ENCODE measurements at regions not wholly inside any gene's neighbourhood (a gene's known extent, or its start where the extent isn't known, plus 50 kb on each side); places are given as distances from the start of the nearest gene placed in this dataset.

DNA sequence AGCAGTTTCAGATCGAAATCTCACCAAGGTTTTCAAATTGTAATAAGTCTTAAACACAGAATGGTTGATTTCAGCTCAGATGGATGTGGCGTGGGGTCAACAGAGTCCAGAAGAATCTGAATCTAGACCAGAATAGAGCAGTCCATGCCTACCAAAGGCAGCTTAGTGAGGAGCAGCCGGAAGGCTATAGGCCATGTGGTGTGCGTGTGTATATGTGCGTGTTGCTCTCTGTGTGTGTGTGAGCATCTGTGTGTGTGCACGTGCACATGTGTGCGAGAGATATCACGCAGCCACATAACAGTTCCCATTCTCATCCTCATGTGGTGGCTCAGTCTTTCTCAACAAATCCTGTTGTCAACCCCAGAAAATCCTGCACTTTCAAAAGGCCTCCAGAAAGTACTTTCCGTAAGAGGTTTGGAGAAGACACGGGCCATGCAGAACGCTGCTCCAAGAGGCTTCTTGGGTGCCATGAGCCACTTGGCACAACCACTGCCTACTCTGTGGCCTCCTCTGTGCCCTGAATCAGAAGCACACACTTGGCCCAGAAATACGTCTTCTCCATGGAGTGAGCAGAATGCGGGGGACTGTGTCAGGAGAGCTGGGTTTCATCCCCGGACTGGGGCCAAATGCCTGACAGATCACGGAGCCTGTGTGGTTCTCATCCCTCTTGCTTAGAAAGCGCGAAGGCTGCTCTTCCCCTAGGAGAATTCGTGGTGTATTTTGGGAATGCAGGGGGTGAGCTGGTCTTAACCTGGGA lies 67.3 kb downstream of the ACKR3 start:
- WGBS (ENCODE audit: extremely low coverage, insufficient coverage, insufficient read length) = no CpG with 5 or more reads among the region's 18 CpGs
- Histone ChIP-seq H3K14ac (ENCODE audit: low read length) (peak overlapping the region; percentile 12), H3K9ac (ENCODE audit: low read length) (no peak overlapping the region), H4K91ac (ENCODE audit: low read depth, low read length) (no peak overlapping the region), H4K12ac (ENCODE audit: low read depth, low read length) (no peak overlapping the region), H2AFZ (ENCODE audit: insufficient read depth, low read length, poor library complexity) (no peak overlapping the region), H3K79me1 (ENCODE audit: low read length) (peaks cover 5% of the 10 kb centered on the region), H2BK12ac (ENCODE audit: low read length) (peak overlapping the region; percentile 51), H3K18ac (ENCODE audit: low read length) (no peak overlapping the region), H3K4me1 (ENCODE audit: control insufficient read depth in 1 of 2, insufficient read depth in 2 of 2, low read length in 2 of 2) (peaks cover 12 to 18% of the 10 kb centered on the region in 2 experiments), H2AK5ac (ENCODE audit: low read length) (peak overlapping the region; percentile 36), H3K4me2 (ENCODE audit: low read length) (no peak overlapping the region), H3K27me3 (ENCODE audit: insufficient read depth, low read length) (no peaks in the 10 kb centered on the region), H2BK5ac (ENCODE audit: low read depth, low read length, poor library complexity) (no peak overlapping the region), H3K23ac (ENCODE audit: low read length) (no peak overlapping the region), H3K27ac (ENCODE audit: low read depth, low read length) (no peak overlapping the region), H3K79me2 (ENCODE audit: control insufficient read depth, insufficient read depth, low read length, poor library complexity) (no peaks in the 10 kb centered on the region), H3K4ac (ENCODE audit: low read depth, low read length) (no peak overlapping the region), H4K8ac (ENCODE audit: low read depth, low read length) (no peak overlapping the region), H3K9me3 (ENCODE audit: insufficient read depth, low read depth, low read length) (peaks cover 10% of the 10 kb centered on the region), H3K36me3 (ENCODE audit: control insufficient read depth in 1 of 2, insufficient read depth in 2 of 2, low read length in 2 of 2) (no peaks in the 10 kb centered on the region), H2BK120ac (ENCODE audit: insufficient read depth, low read length, poor library complexity) (no peak overlapping the region), H3K4me3 (ENCODE audit: low read depth, low read length) (no peak overlapping the region)
- DNase-seq = no peak

DNA sequence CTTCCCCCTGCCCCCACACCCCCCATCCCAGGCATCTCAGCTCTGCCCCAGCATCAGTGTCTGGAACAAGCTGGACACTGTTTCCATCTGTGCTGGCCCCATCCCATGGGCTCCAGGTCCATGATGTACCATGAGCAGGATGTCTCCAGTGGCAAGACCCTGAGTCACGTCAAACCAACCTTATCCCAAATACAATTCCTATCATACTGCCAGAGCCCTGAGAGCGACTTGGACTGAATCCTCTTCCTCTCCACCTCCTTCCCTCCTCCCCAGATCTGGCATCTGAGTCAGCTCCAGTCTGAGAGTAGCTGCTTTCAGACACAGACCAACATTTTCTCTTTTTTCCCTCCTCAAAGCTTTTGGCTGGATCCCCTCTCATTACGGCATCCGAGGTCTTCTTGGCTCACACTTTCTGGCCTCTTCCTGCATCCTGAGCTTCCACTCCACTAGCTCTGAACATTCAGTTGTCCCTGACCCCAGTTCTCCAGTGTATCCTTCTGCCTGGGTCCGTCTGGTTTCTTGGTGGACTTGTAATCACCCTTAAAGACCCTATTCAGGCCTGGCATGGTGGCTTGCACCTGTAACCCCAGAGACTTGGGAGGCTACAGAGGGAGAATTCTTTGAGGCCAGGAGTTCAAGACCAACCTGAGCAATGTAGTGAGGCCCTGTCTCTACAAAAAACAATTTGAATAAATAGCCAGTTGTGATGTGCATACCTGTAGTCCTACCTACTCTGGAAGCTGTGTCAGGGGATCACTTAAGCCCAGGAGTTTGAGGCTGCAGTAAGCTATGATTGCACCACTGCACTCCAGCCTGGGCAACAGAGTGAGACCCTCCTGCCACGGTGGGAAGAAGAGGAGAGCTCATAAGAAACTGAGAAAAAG lies 68.3 kb downstream of the ACKR3 start:
- Histone ChIP-seq H3K79me2 (ENCODE audit: control insufficient read depth, insufficient read depth, low read length, poor library complexity) (no peaks in the 10 kb centered on the region), H3K14ac (ENCODE audit: low read length) (no peak overlapping the region), H4K91ac (ENCODE audit: low read depth, low read length) (peak overlapping the region; percentile 59), H4K12ac (ENCODE audit: low read depth, low read length) (no peak overlapping the region), H3K9ac (ENCODE audit: low read length) (no peak overlapping the region), H3K36me3 (ENCODE audit: control insufficient read depth in 1 of 2, insufficient read depth in 2 of 2, low read length in 2 of 2) (no peaks in the 10 kb centered on the region), H3K27me3 (ENCODE audit: insufficient read depth, low read length) (no peaks in the 10 kb centered on the region), H4K8ac (ENCODE audit: low read depth, low read length) (peak overlapping the region; percentile 40), H2BK120ac (ENCODE audit: insufficient read depth, low read length, poor library complexity) (no peak overlapping the region), H2AFZ (ENCODE audit: insufficient read depth, low read length, poor library complexity) (no peak overlapping the region), H2BK5ac (ENCODE audit: low read depth, low read length, poor library complexity) (no peak overlapping the region), H2AK5ac (ENCODE audit: low read length) (peak overlapping the region; percentile 58), H3K27ac (ENCODE audit: low read depth, low read length) (peak overlapping the region; percentile 17), H3K4me1 (ENCODE audit: control insufficient read depth in 1 of 2, insufficient read depth in 2 of 2, low read length in 2 of 2) (peaks cover 20 to 23% of the 10 kb centered on the region in 2 experiments), H3K23ac (ENCODE audit: low read length) (no peak overlapping the region), H3K18ac (ENCODE audit: low read length) (no peak overlapping the region), H3K79me1 (ENCODE audit: low read length) (peaks cover 15% of the 10 kb centered on the region), H3K9me3 (ENCODE audit: insufficient read depth, low read depth, low read length) (peaks cover 7% of the 10 kb centered on the region), H3K4ac (ENCODE audit: low read depth, low read length) (no peak overlapping the region), H3K4me2 (ENCODE audit: low read length) (no peak overlapping the region), H2BK12ac (ENCODE audit: low read length) (peak overlapping the region; percentile 75), H3K4me3 (ENCODE audit: low read depth, low read length) (no peak overlapping the region)
- no peak for DNase-seq
- no CpG with 5 or more reads among the region's 6 CpGs for WGBS (ENCODE audit: extremely low coverage, insufficient coverage, insufficient read length)

DNA sequence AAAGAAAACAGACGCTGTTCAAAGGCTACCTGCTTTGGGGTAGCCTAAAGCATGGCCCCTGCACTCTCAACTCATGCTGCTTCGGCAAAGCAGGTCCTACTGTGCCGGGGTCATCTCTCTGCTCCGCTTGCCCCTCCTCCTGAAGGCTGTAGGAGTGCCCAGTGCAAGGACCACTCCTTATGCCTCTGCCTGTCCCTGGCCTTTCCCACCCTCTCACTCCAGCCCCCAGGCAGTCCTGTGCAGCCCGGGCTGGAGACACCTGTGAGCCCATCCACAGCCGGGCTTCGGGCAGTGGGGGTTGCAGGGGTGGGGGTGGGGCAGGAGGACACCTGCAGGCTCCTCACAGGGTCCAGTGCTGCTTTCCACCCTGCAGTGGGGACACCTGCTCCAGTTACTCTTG lies 69.1 kb downstream of the ACKR3 start:
- H3K4me1 ChIP-seq (ENCODE audit: control insufficient read depth in 1 of 2, insufficient read depth in 2 of 2, low read length in 2 of 2) = peaks cover 23 to 29% of the 10 kb centered on the region in 2 experiments
- no peak overlapping the region for H2AK5ac ChIP-seq (ENCODE audit: low read length)
- H4K91ac ChIP-seq (ENCODE audit: low read depth, low read length) = peak overlapping the region; percentile 46
- H2AFZ ChIP-seq (ENCODE audit: insufficient read depth, low read length, poor library complexity) = no peak overlapping the region
- H3K27ac ChIP-seq (ENCODE audit: low read depth, low read length) = peak overlapping the region; percentile 5
- H3K79me1 ChIP-seq (ENCODE audit: low read length) = peaks cover 22% of the 10 kb centered on the region
- H3K9ac ChIP-seq (ENCODE audit: low read length) = no peak overlapping the region
- H2BK12ac ChIP-seq (ENCODE audit: low read length) = no peak overlapping the region
- H3K23ac ChIP-seq (ENCODE audit: low read length) = no peak overlapping the region
- H3K14ac ChIP-seq (ENCODE audit: low read length) = peak overlapping the region; percentile 25
- H2BK5ac ChIP-seq (ENCODE audit: low read depth, low read length, poor library complexity) = no peak overlapping the region
- no peaks in the 10 kb centered on the region for H3K79me2 ChIP-seq (ENCODE audit: control insufficient read depth, insufficient read depth, low read length, poor library complexity)
- no peaks in the 10 kb centered on the region for H3K36me3 ChIP-seq (ENCODE audit: control insufficient read depth in 1 of 2, insufficient read depth in 2 of 2, low read length in 2 of 2)
- H3K9me3 ChIP-seq (ENCODE audit: insufficient read depth, low read depth, low read length) = peaks cover 10% of the 10 kb centered on the region
- H3K4ac ChIP-seq (ENCODE audit: low read depth, low read length) = no peak overlapping the region
- peak overlapping the region; percentile 3 for H3K4me2 ChIP-seq (ENCODE audit: low read length)
- H3K4me3 ChIP-seq (ENCODE audit: low read depth, low read length) = no peak overlapping the region
- no peak for DNase-seq
- H2BK120ac ChIP-seq (ENCODE audit: insufficient read depth, low read length, poor library complexity) = peak overlapping the region; percentile 23
- WGBS (ENCODE audit: extremely low coverage, insufficient coverage, insufficient read length) = no CpG with 5 or more reads among the region's 7 CpGs
- no peak overlapping the region for H4K12ac ChIP-seq (ENCODE audit: low read depth, low read length)
- no peaks in the 10 kb centered on the region for H3K27me3 ChIP-seq (ENCODE audit: insufficient read depth, low read length)
- no peak overlapping the region for H3K18ac ChIP-seq (ENCODE audit: low read length)
- peak overlapping the region; percentile 10 for H4K8ac ChIP-seq (ENCODE audit: low read depth, low read length)

DNA sequence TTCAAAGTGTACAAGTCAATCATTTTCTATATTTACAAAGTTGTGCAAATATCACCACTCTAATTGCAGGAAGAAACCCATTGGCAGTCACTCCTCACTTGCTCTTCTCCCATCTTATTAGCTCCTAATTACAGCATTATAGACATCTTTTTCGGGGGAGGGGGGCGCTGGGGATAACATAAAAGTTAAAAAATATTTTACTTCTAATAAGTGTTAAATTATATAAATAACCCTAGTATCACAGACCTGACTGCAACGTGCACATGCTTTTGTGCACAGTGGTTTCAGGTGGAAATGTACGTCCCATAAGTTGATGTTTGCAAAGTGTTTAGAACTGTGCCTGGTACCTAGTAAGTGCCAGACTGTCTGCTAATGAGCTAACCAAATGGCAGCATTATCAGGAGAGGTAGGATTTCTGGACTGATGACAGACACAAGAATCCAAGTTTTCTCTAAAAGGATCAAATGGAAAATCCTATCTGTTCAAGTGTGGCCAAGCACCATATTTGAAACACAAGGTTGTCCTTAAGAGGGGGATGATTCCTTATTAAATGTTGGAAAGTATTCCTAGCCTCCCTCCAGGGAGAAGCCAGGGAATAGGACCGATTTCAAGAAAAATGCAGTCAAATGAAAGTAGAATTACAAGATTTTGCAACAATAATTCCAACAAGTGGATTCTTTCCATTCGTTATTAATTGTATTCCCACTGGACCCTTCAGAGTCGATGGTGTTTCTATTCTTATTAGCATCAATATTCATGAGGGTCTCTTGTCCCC lies 70.0 kb downstream of the ACKR3 start:
- Histone ChIP-seq H3K9ac (ENCODE audit: low read length) (no peak overlapping the region), H3K18ac (ENCODE audit: low read length) (no peak overlapping the region), H4K91ac (ENCODE audit: low read depth, low read length) (no peak overlapping the region), H3K14ac (ENCODE audit: low read length) (no peak overlapping the region), H3K4me1 (ENCODE audit: control insufficient read depth in 1 of 2, insufficient read depth in 2 of 2, low read length in 2 of 2) (peaks cover 23 to 29% of the 10 kb centered on the region in 2 experiments), H4K8ac (ENCODE audit: low read depth, low read length) (no peak overlapping the region), H3K4me3 (ENCODE audit: low read depth, low read length) (no peak overlapping the region), H3K27ac (ENCODE audit: low read depth, low read length) (no peak overlapping the region), H2BK5ac (ENCODE audit: low read depth, low read length, poor library complexity) (no peak overlapping the region), H3K23ac (ENCODE audit: low read length) (no peak overlapping the region), H3K36me3 (ENCODE audit: control insufficient read depth in 1 of 2, insufficient read depth in 2 of 2, low read length in 2 of 2) (no peaks in the 10 kb centered on the region), H2AK5ac (ENCODE audit: low read length) (no peak overlapping the region), H2BK12ac (ENCODE audit: low read length) (no peak overlapping the region), H3K79me1 (ENCODE audit: low read length) (peaks cover 26% of the 10 kb centered on the region), H2BK120ac (ENCODE audit: insufficient read depth, low read length, poor library complexity) (no peak overlapping the region), H3K79me2 (ENCODE audit: control insufficient read depth, insufficient read depth, low read length, poor library complexity) (no peaks in the 10 kb centered on the region), H3K4me2 (ENCODE audit: low read length) (no peak overlapping the region), H2AFZ (ENCODE audit: insufficient read depth, low read length, poor library complexity) (no peak overlapping the region), H3K27me3 (ENCODE audit: insufficient read depth, low read length) (no peaks in the 10 kb centered on the region), H3K9me3 (ENCODE audit: insufficient read depth, low read depth, low read length) (peaks cover 12% of the 10 kb centered on the region), H3K4ac (ENCODE audit: low read depth, low read length) (no peak overlapping the region), H4K12ac (ENCODE audit: low read depth, low read length) (no peak overlapping the region)
- WGBS (ENCODE audit: extremely low coverage, insufficient coverage, insufficient read length) = no CpG with 5 or more reads among the region's 7 CpGs
- no peak for DNase-seq
